ENCODE measurements at regions not wholly inside any gene's neighbourhood (a gene's known extent, or its start where the extent isn't known, plus 50 kb on each side); places are given as distances from the start of the nearest gene placed in this dataset.
"Not testable (repeated sequence)": the region's sequence is repeated elsewhere in the genome, so short reads cannot be mapped to it uniquely, and the experiment has no call there.

DNA sequence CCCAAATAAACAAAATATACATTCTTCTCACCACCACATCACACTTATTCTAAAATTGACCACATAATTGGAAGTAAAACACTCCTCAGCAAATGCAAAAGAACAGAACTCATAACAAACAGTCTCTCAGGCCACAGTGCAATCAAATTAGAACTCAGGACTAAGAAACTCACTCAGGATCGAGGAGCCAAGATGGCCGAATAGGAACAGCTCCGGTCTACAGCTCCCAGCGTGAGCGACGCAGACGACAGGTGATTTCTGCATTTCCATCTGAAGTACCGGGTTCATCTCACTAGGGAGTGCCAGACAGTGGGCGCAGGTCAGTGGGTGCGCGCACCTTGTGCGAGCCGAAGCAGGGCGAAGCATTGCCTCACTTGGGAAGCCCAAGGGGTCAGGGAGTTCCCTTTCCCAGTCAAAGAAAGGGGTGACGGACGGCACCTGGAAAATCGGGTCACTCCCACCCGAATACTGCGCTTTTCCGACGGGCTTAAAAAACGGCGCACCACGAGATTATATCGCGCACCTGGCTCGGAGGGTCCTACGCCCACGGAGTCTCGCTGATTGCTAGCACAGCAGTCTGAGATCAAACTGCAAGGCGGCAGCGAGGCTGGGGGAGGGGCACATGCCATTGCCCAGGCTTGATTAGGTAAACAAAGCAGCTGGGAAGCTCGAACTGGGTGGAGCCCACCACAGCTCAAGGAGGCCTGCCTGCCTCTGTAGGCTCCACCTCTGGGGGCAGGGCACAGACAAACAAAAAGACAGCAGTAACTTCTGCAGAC, 183.2 kb downstream of the ETV1 start:
- no CpG with 5 or more reads among the region's 33 CpGs for WGBS, 2 donors (ENCODE audit: extremely low coverage in 2 of 2, insufficient read length in 2 of 2, insufficient replicate concordance in 1 of 2)
- not testable (repeated sequence) for H3K14ac ChIP-seq (ENCODE audit: low read length); H2AK5ac ChIP-seq (ENCODE audit: low read depth, low read length); H2BK120ac ChIP-seq (ENCODE audit: low read depth, low read length); H3K23ac ChIP-seq (ENCODE audit: low read depth, low read length, poor library complexity); H3K4me3 ChIP-seq (ENCODE audit: low read length in 2 of 2); H3K4me1 ChIP-seq (ENCODE audit: control insufficient read depth in 2 of 2, insufficient read depth in 1 of 2, low read depth in 1 of 2, low read length in 2 of 2); H3K18ac ChIP-seq (ENCODE audit: low read length); H2BK15ac ChIP-seq (ENCODE audit: low read length); DNase-seq (ENCODE audit: low spot score); H4K91ac ChIP-seq (ENCODE audit: low read depth, low read length, poor library complexity); H3K27ac ChIP-seq (replicated peaks; ENCODE audit: low read length); H3K9me3 ChIP-seq (replicated peaks in 1 of 2; ENCODE audit: control insufficient read depth in 2 of 2, insufficient read depth in 1 of 2, low read depth in 1 of 2, low read length in 2 of 2); H3K79me1 ChIP-seq (ENCODE audit: low read depth, low read length); H3K9ac ChIP-seq (ENCODE audit: low read depth, low read length, poor library complexity); H3K36me3 ChIP-seq (replicated peaks in 1 of 2; ENCODE audit: control insufficient read depth in 2 of 2, insufficient read depth in 2 of 2, low read length in 2 of 2); H3K4ac ChIP-seq (ENCODE audit: low read length); H4K8ac ChIP-seq (ENCODE audit: low read depth, low read length); H2BK12ac ChIP-seq (ENCODE audit: low read length); H2AFZ ChIP-seq (ENCODE audit: low read length); H3K4me2 ChIP-seq (ENCODE audit: insufficient read depth, low read length, poor library complexity, severe bottlenecking); H2BK5ac ChIP-seq (ENCODE audit: low read length); H3K27me3 ChIP-seq (ENCODE audit: control insufficient read depth in 3 of 3, insufficient read depth in 3 of 3, low read depth in 1 of 3, low read length in 3 of 3)

DNA sequence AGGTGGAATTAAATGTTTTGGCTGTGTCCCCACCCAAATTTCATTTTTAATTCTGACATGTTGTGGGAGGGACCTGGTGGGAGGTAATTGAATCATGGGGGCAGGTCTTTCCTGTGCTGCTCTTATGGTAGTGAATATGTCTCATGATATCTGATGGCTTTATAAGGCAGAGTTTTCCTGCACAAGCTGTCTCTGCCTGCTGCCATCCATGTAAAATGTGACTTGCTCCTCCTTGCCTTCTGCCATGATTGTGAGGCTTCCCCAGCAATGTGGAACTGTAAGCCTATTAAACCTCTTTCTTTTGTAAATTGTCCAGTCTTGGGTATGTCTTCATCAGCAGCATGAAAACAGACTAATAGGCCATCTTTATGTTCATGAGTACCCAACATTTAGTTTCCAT, 172.2 kb downstream of the ETV1 start:
- not testable (repeated sequence) for H4K8ac ChIP-seq (ENCODE audit: low read depth, low read length); H3K9ac ChIP-seq (ENCODE audit: low read depth, low read length, poor library complexity); H3K23ac ChIP-seq (ENCODE audit: low read depth, low read length, poor library complexity); H3K4me1 ChIP-seq (ENCODE audit: control insufficient read depth in 2 of 2, insufficient read depth in 1 of 2, low read depth in 1 of 2, low read length in 2 of 2); H3K27ac ChIP-seq (replicated peaks; ENCODE audit: low read length); H4K91ac ChIP-seq (ENCODE audit: low read depth, low read length, poor library complexity); H2BK12ac ChIP-seq (ENCODE audit: low read length); H3K79me1 ChIP-seq (ENCODE audit: low read depth, low read length); H3K36me3 ChIP-seq (replicated peaks in 1 of 2; ENCODE audit: control insufficient read depth in 2 of 2, insufficient read depth in 2 of 2, low read length in 2 of 2); H2AFZ ChIP-seq (ENCODE audit: low read length); H2BK120ac ChIP-seq (ENCODE audit: low read depth, low read length); H2AK5ac ChIP-seq (ENCODE audit: low read depth, low read length); H3K14ac ChIP-seq (ENCODE audit: low read length); DNase-seq (ENCODE audit: low spot score); H3K9me3 ChIP-seq (replicated peaks in 1 of 2; ENCODE audit: control insufficient read depth in 2 of 2, insufficient read depth in 1 of 2, low read depth in 1 of 2, low read length in 2 of 2); H3K18ac ChIP-seq (ENCODE audit: low read length); H3K4ac ChIP-seq (ENCODE audit: low read length); H3K4me3 ChIP-seq (ENCODE audit: low read length in 2 of 2); H3K27me3 ChIP-seq (ENCODE audit: control insufficient read depth in 3 of 3, insufficient read depth in 3 of 3, low read depth in 1 of 3, low read length in 3 of 3); H3K4me2 ChIP-seq (ENCODE audit: insufficient read depth, low read length, poor library complexity, severe bottlenecking); H2BK5ac ChIP-seq (ENCODE audit: low read length); H2BK15ac ChIP-seq (ENCODE audit: low read length)

DNA sequence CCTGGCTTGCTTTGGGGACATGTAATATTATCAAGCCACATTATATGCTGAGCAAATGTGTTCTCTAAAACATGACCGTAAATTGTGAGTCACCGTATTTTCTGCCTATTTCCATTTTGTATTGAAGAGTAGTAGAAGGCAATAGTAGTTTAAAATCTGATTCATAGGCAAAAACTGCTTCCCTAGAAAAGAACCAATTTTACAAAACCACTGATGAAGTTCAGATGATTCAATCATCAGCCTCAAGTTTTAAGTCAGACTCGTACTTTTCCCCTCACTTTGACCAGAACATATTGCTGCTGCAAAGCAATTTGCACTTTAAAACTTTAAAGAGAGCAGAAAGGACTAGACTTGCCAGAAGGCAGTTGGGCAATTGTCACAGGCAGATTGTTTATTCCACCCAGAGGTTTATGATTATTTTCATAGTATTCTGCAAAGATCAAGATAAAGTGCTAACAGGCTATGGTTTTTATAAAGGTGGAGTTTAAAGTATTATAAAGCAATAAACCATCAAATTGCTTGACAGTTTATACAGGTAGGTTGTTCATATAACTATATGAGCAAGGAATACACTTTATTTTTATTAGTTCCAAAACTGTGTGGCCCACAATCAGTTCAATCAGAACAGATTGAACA, 168.2 kb downstream of the ETV1 start:
- Histone ChIP-seq H3K79me1 (ENCODE audit: low read depth, low read length) (no peaks in the 10 kb centered on the region), H3K4ac (ENCODE audit: low read length) (no peak overlapping the region), H3K4me2 (ENCODE audit: insufficient read depth, low read length, poor library complexity, severe bottlenecking) (no peak overlapping the region), H3K4me1 (ENCODE audit: control insufficient read depth in 2 of 2, insufficient read depth in 1 of 2, low read depth in 1 of 2, low read length in 2 of 2) (no peaks in the 10 kb centered on the region), H2BK15ac (ENCODE audit: low read length) (no peak overlapping the region), H2BK120ac (ENCODE audit: low read depth, low read length) (no peak overlapping the region), H4K8ac (ENCODE audit: low read depth, low read length) (no peak overlapping the region), H3K9me3 (replicated peaks in 1 of 2; ENCODE audit: control insufficient read depth in 2 of 2, insufficient read depth in 1 of 2, low read depth in 1 of 2, low read length in 2 of 2) (peaks cover 0 to 4% of the 10 kb centered on the region in 2 donors), H4K91ac (ENCODE audit: low read depth, low read length, poor library complexity) (no peak overlapping the region), H2AK5ac (ENCODE audit: low read depth, low read length) (no peak overlapping the region), H3K27ac (replicated peaks; ENCODE audit: low read length) (no peak overlapping the region), H2BK12ac (ENCODE audit: low read length) (no peak overlapping the region), H3K36me3 (replicated peaks in 1 of 2; ENCODE audit: control insufficient read depth in 2 of 2, insufficient read depth in 2 of 2, low read length in 2 of 2) (no peaks in the 10 kb centered on the region), H3K23ac (ENCODE audit: low read depth, low read length, poor library complexity) (no peak overlapping the region), H3K9ac (ENCODE audit: low read depth, low read length, poor library complexity) (no peak overlapping the region), H2AFZ (ENCODE audit: low read length) (no peak overlapping the region), H3K4me3 (ENCODE audit: low read length in 2 of 2) (no peak overlapping the region), H3K18ac (ENCODE audit: low read length) (no peak overlapping the region), H3K14ac (ENCODE audit: low read length) (no peak overlapping the region), H2BK5ac (ENCODE audit: low read length) (no peak overlapping the region), H3K27me3 (ENCODE audit: control insufficient read depth in 3 of 3, insufficient read depth in 3 of 3, low read depth in 1 of 3, low read length in 3 of 3) (no peaks in the 10 kb centered on the region)
- WGBS, 2 donors (ENCODE audit: extremely low coverage in 2 of 2, insufficient read length in 2 of 2, insufficient replicate concordance in 1 of 2), result no CpG with 5 or more reads among the region's 3 CpGs
- no peak for DNase-seq (ENCODE audit: low spot score)

DNA sequence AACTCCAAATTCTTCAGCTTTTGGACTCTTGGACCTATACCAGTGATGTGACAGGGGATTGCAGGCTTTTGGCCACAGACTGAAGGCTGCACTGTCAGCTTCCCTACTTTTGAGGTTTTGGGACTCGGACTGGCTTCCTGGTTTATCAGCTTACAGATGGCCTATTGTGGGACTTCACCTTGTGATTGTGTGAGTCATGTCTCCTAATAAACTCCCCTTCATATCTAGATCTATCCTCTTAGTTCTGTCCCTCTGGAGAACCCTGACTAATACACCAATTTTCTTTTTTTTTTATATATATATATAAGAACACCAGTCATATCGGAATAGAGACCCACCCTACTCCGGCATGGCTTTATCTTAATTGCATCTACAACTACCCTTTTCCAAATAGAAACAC, 166.8 kb downstream of the ETV1 start:
- H3K4me2 ChIP-seq (ENCODE audit: insufficient read depth, low read length, poor library complexity, severe bottlenecking), result no peak overlapping the region
- H2AK5ac ChIP-seq (ENCODE audit: low read depth, low read length), result no peak overlapping the region

More for the DNA sequence above, 166.8 kb downstream of the ETV1 start:
- Histone ChIP-seq H3K36me3 (replicated peaks in 1 of 2; ENCODE audit: control insufficient read depth in 2 of 2, insufficient read depth in 2 of 2, low read length in 2 of 2) (no peaks in the 10 kb centered on the region), H3K4ac (ENCODE audit: low read length) (no peak overlapping the region), H3K79me1 (ENCODE audit: low read depth, low read length) (no peaks in the 10 kb centered on the region), H2BK5ac (ENCODE audit: low read length) (no peak overlapping the region), H3K4me3 (ENCODE audit: low read length in 2 of 2) (no peak overlapping the region), H3K18ac (ENCODE audit: low read length) (no peak overlapping the region), H4K8ac (ENCODE audit: low read depth, low read length) (no peak overlapping the region), H2BK15ac (ENCODE audit: low read length) (no peak overlapping the region), H2BK120ac (ENCODE audit: low read depth, low read length) (no peak overlapping the region), H2AFZ (ENCODE audit: low read length) (no peak overlapping the region), H3K27ac (replicated peaks; ENCODE audit: low read length) (no peak overlapping the region), H3K9ac (ENCODE audit: low read depth, low read length, poor library complexity) (no peak overlapping the region), H3K4me1 (ENCODE audit: control insufficient read depth in 2 of 2, insufficient read depth in 1 of 2, low read depth in 1 of 2, low read length in 2 of 2) (no peaks in the 10 kb centered on the region), H3K23ac (ENCODE audit: low read depth, low read length, poor library complexity) (no peak overlapping the region), H2BK12ac (ENCODE audit: low read length) (no peak overlapping the region), H4K91ac (ENCODE audit: low read depth, low read length, poor library complexity) (no peak overlapping the region), H3K27me3 (ENCODE audit: control insufficient read depth in 3 of 3, insufficient read depth in 3 of 3, low read depth in 1 of 3, low read length in 3 of 3) (no peaks in the 10 kb centered on the region), H3K14ac (ENCODE audit: low read length) (no peak overlapping the region), H3K9me3 (replicated peaks in 1 of 2; ENCODE audit: control insufficient read depth in 2 of 2, insufficient read depth in 1 of 2, low read depth in 1 of 2, low read length in 2 of 2) (peaks cover 0 to 4% of the 10 kb centered on the region in 2 donors)
- no CpG with 5 or more reads among the region's 3 CpGs for WGBS, 2 donors (ENCODE audit: extremely low coverage in 2 of 2, insufficient read length in 2 of 2, insufficient replicate concordance in 1 of 2)
- no peak for DNase-seq (ENCODE audit: low spot score)

Measured in neuronal stem cell (in vitro differentiated cells).